HG03460 (cell line): ENCODE measurements at regions not wholly inside any gene's neighbourhood (a gene's known extent, or its start where the extent isn't known, plus 50 kb on each side); places are given as distances from the start of the nearest gene placed in this dataset.
A peak's percentile ranks its signal among the peaks of the same experiment; 100 is the strongest.

Experiments used
- ATAC-seq: cut with Tn5 transposase; IDR thresholded peaks from one replicate; pipeline ENCODE4 v1.9.1; 2021; ENCODE audit not compliant: unreplicated experiment

- no peak for ATAC-seq
These were observed 74.8 kb upstream of the BCOR start for GRCh38 chrX:40172401-40173142.

- ATAC-seq = no peak
These were observed 74.0 kb upstream of the BCOR start for GRCh38 chrX:40171513-40172400.

- no peak for ATAC-seq
These were observed 73.2 kb upstream of the BCOR start for GRCh38 chrX:40170830-40171512.

- ATAC-seq = peak; percentile 50
These were observed 71.7 kb upstream of the BCOR start for GRCh38 chrX:40169193-40170101.

- no peak for ATAC-seq
These were observed 70.8 kb upstream of the BCOR start for GRCh38 chrX:40168480-40169011.

- no peak for ATAC-seq
These were observed 70.2 kb upstream of the BCOR start for GRCh38 chrX:40167850-40168479.

GRCh38 chrX:40167233-40167849 is 69.6 kb upstream of the BCOR start:
- no peak for ATAC-seq

GRCh38 chrX:40166582-40166981 is 68.8 kb upstream of the BCOR start:
- no peak for ATAC-seq

- ATAC-seq = no peak
These were observed 68.1 kb upstream of the BCOR start for GRCh38 chrX:40165861-40166260.

- no peak for ATAC-seq
These were observed 67.4 kb upstream of the BCOR start for GRCh38 chrX:40165206-40165605.

GRCh38 chrX:40164751-40165150 is 67.0 kb upstream of the BCOR start:
- no peak for ATAC-seq

GRCh38 chrX:40158036-40158706 is 60.4 kb upstream of the BCOR start:
- ATAC-seq = no peak

GRCh38 chrX:40157228-40158035 is 59.7 kb upstream of the BCOR start:
- no peak for ATAC-seq

- ATAC-seq = no peak
These were observed 58.9 kb upstream of the BCOR start for GRCh38 chrX:40156470-40157227.

- no peak for ATAC-seq
These were observed 58.1 kb upstream of the BCOR start for GRCh38 chrX:40155589-40156469.

GRCh38 chrX:40154853-40155588 is 57.3 kb upstream of the BCOR start:
- ATAC-seq = no peak
